ENCODE measurements at regions not wholly inside any gene's neighbourhood (a gene's known extent, or its start where the extent isn't known, plus 50 kb on each side); places are given as distances from the start of the nearest gene placed in this dataset.

DNA sequence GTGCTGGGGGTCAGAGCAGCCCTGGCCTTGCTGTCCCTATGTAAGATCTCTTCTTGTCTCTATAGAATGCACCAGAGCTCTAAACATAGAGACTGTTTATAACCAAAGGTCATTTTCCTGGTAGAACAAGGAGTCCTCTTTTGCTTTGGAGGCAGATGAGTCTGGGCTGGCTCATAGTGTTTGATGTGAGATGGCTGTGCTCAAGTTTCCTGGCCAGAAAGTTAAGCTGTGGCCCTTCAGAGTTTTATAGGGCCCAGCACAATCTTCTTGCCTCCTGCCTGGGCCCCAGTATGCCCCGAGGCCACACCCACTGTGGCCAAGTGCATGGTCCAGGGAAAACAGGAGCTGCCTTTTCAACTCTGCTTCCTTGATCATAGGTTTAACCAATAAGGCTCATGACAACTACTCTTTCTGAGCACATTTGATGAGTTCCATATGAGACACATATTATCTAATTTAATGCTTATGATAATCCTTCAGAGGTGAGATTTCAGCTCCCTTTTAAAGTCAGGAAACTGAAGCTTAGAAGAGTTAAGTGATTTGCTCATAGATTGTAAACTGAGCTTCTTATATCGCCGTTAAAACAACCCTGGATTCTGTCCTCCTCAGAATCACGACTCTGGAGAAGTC, 66.3 kb downstream of the MYCN start:
- DNase-seq (ENCODE audit: low spot score) = no peak

DNA sequence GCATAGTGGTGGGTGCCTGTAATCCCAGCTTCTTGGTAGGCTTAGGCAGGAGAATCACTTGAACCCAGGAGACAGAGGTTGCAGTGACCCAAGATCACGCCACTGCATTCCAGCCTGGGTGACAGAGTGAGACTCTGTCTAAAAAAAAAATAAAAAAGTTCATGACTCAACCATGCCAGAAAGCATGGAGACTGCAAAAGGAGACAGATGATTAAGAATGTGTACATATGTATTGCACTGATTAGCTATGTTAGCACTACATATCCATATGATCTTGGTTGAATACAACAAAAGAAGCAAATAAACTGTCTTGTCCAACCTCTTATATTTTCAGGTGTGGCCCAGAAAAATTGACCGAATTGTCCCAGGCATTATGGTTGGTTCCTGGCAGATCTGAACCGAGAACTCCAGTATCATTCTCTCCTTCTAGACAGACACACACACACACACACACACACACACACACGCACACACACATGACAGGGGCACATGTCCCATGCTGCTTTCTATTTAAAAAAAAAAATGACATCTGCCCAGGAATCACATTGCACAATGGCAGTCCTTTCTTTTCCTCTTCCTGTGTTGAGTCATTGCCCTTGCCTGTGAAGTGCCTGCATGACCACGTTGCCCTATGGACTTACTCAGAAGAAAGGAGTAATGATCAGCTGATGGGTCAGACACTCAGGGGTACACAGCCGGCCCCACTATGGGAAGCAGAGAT, 65.6 kb downstream of the MYCN start:
- no peak for DNase-seq (ENCODE audit: low spot score)

GRCh38 chr2:16005389-16005788, 65.0 kb downstream of the MYCN start:
- DNase-seq (ENCODE audit: low spot score) = no peak

GRCh38 chr2:16003809-16004208, 63.5 kb downstream of the MYCN start:
- no peak for DNase-seq (ENCODE audit: low spot score)

DNA sequence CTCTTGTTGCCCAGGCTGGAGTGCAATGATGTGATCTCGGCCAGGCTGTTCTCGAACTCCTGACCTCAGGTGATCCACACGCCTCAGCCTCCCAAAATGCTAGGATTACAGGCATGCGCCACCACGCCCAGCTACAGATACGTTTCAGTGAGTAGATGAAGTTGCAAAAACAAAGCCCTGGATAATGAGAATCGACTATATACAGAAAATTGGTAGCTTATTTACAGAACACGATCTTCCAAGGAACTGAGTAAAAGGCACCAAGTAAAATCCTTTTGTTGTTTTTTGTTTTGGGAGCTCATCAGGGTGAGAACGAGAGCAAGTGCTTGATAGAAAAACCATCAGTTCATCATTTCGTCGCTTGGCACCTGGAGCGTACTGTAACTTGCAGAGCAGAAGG, 62.8 kb downstream of the MYCN start:
- no peak for DNase-seq (ENCODE audit: low spot score)

DNA sequence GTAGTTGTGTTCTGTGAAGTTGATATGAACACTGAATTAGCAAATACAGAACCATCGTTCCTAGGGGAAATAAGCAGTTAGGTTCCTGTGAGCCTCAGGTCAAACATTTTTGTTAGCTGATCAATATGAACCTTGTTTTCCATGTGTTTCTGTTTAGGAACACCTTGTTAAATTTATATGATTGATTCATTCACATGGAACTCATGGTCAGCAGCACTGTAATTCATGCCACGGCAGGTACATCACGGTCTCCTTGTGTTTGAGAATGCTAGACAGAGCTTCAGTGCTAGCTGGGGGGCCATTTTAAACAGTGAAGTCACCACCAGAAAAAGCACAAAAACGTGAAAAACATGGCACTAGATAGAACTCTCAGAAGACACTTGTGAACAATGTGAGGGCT, 62.2 kb downstream of the MYCN start:
- DNase-seq (ENCODE audit: low spot score) = no peak

- DNase-seq (ENCODE audit: low spot score) = no peak
Measured at GRCh38 chr2:16002144-16002543, 61.8 kb downstream of the MYCN start.

DNA sequence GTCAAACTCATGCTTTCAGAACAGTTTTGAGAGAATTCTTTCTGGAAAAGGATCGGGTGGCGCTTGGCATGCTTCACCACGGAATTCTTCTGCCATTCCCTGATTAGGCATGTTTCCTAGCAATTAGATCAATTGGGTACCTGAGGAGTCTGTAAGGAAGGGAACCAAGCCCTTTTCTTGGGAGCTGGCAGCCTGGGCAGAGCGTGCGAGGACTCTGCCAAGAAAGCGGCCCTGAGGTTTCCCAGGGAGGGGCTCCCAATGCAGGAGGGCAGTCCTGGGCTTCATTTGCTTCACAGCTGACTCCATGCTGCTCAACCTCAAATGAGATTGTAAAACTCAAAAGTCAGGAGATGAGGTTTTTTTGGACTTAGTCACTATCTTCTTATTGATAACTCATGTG, 60.3 kb downstream of the MYCN start:
- no peak for DNase-seq (ENCODE audit: low spot score)

DNA sequence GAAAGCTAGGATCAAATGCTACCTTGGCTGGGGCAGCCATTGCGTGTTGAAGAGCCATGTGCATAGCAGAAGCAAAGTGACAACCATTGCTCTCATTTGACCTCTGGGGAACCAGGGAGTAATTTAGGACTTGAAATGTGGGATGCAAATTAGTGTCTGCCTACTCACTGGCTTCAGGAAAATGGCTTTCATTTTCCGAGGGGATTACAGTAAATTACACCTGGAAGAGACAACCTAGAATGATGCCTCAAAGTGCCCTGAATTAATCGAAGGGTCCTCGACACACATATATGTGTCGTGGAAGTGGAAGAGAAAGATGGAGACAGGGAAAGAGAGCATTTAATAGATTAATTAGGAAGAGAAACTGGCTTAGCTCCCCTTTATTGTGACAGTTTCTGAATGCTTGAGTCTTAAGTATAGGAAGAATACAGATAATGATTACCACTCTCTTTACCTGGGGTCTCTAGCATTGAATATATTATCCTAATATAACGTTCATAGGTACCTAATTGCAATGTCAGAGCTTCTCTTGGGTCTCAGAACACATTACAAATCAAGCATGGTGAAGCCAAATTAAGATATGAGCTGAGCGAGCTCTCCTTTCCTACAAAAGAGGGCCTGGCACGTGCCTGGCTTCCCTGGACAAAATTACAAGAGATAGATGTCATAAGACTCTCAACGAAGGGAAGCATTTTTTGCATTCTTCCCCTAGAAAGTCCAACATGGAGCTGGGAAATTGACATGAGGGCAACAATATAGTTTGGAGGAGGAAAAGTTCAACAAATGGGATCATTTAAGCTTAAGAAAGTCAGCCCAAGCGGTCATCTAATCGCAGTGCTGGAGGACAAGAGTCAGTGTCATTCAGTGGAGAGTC, 59.5 kb downstream of the MYCN start:
- no peak for DNase-seq (ENCODE audit: low spot score)

GRCh38 chr2:15997728-15998280, 57.5 kb downstream of the MYCN start:
- no peak for DNase-seq (ENCODE audit: low spot score)

DNA sequence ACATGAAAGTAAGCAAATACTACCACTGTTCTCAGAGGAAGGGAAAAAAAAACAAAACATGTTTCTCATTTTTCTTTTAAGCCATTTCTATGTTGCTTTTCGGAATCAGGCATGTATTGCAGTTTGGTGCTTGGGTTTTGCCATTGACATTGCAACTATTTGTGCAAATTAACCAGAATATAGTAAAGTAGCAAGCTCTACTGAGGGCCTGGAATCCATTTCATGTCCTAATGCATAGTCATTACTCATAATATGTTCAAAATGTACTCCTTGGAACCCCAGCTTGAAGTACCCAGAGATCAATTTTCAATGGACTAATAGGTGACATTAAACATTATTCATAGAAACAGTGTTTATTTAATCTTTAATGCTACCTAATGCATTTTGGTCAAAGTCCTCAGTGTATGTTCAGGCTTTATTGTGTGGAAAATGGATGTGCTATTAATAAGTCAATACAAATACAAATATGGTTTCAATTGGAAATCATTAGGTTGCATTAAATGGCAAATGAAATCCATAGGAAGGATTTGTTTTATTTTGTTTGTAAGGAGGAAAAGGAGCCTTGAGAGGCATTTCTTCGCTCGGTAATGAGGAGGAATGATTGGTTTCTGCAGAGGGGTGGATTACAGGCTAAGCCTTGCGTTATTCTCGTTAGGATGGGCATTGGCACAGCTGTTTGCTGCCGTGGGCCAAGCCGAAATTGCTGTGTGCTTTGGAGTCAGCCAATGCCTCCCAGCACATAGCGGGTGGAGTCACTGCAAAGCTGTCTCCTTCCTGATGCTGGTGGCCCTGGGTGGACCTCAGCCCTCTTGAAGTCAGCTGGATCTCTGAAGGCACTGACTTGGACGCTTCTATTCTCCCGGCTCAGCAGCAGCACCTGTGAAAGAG, 56.4 kb downstream of the MYCN start:
- no peak for DNase-seq (ENCODE audit: low spot score)
